Activated CD4-positive, alpha-beta T cell treated with anti-CD3 and anti-CD28 coated beads, Interleukin-2, amount 50 U/mL, for 16 hours (primary cell): ENCODE measurements at regions not wholly inside any gene's neighbourhood (a gene's known extent, or its start where the extent isn't known, plus 50 kb on each side); places are given as distances from the start of the nearest gene placed in this dataset.

Source experiments
- DNase-seq: peaks from one replicate; pipeline ENCODE4 v3.0.0-alpha.2; 2020

DNA sequence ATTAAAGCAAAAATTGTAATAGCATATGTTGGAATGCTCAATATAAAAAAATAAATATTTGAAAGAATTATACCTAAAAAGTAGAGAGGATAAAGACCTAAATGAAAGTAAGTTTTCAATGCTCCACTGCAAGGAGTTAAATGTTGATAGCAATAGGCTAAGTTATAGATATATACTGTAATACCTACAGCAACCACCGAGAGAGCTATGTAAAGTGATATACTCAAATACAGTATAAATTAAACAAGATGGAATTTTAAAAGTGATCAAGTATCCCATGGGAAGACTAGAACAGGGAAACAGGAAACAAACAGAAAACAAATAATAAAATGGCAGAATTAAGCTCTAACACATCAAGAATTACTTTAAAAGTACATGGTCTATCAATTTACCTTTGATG lies 73.9 kb downstream of the CASP3 start:
- no peak for DNase-seq

DNA sequence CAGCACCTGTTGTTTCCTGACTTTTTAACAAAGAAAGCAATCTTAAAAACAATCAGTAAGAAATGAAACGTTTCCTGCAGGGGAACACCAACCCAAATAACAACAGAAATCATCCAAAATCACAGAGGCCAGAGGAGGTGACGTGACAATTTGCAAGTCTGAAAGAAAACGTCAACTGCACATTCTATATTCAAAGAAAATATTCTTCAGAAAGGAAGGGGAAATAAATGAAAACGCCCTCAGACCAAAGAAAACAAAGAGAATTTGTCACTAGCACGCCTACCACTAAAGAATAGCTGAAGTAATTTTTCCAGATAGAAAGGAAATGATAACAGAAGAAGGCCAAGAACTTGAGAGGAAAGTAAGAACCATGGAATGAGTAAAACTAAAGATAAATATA lies 74.4 kb downstream of the CASP3 start:
- peak; percentile 18 for DNase-seq

DNA sequence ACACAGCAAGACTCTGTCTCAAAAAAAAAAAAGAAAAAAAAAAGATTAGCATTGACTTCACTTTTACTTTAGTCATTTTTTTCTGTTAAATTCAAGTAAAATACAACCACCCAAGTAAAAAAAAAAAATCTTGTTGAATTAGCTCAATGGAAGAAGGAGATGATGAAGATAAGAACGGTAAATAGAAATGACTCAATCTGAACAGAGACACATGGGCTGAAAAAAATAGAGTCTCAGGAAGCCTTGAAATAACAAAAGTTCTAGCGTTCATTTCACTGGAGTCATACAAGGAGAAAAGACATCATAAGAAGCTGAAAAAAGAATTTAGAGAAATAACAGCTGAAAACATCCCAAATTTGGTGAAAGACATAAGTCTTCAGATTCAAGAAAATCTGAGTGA lies 75.5 kb downstream of the CASP3 start:
- peak; percentile 38 for DNase-seq

DNA sequence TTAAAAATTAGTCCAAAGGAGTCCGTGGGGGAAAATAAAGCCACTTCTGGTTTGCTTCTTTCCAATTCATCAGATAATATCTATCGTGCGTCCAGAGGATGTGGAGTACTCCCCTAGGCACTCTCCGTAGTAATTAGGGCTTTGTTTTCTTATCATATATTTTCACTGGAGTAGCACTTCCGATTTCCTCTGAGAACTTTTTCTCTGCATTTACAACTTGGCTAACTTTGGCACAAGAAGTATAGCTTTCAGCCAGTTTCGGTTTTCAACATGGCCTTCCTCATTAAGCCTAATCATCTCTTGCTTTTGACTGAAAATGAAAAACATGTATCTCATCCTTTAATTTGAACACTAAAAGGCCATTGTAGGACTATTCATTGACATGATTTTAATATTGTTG lies 80.5 kb downstream of the CASP3 start:
- DNase-seq: no peak

DNA sequence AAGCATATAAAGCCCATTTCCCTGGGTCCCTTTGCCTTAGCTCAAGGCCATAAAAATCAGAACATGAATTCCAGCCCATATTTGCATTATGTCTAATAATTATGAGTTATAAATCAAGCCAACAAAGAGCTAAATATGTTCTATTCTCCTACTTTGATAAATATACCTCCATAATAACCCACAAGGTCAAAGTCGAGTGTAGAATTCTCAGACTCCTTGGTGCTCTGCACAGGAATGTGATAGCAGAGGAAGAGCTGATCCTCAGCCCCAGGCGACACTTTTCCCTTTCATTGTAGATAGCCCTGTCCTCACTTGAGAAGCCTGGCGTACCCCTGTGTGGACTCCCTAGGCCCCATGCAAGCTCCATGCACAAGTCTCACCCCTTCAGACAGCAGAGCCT lies 85.6 kb downstream of the CASP3 start:
- no peak for DNase-seq

DNA sequence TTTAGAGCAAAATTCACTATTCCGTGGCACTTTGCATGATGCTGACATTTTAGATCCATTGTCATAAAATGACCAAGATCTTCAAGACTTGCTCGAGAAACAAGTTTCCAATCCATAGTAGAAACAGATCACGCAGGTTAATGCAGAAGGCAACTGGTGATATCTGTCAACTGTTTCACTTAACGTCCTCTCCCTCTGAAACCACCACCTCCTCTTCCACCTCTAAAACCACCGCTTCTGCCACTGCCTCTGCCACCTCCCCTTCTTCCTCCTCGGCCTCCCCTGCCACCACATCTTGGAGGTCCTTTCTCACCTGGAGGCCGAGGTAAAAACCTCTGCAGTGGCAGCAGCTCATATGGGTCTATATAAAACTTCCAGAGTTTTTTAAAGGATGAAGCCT lies 84.6 kb upstream of the IRF2 start:
- no peak for DNase-seq

DNA sequence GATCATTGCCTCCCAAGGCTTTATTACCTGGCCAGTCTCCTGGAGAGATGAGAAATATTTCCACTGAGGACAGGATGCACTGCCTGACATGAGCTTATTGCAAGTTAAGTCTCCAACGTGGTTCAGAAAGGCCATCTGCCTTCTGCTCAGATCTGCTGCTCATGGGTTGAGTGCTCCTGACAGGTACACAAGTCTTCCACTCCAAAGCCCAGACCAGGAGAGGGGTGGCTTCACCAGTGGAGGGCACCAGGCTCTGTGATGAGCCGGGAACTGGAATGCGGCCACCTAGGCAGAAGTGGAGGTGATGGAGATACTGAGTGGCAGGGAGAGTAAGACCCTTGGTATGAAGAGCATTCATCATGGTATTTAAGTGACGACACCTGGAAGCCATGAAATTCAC lies 79.5 kb upstream of the IRF2 start:
- no peak for DNase-seq

DNA sequence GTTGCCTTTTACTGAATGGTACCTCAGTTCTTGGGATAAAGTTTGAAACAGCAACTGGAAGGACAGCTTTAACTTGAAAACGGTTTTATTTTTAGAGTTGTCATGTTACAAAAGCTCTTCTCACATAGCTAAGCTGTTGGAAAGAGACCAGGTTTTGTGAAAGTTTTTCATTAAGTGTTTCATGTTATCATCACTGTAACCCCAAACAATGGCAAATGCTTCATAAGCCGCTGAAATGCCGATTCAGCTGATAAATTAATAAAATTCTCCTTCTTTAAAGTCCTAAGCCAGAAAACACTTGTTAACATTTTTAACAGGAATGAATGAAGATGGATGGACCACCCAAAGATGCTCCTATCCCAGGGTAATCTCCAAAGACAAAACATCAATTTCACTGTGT lies 76.1 kb upstream of the IRF2 start:
- no peak for DNase-seq

DNA sequence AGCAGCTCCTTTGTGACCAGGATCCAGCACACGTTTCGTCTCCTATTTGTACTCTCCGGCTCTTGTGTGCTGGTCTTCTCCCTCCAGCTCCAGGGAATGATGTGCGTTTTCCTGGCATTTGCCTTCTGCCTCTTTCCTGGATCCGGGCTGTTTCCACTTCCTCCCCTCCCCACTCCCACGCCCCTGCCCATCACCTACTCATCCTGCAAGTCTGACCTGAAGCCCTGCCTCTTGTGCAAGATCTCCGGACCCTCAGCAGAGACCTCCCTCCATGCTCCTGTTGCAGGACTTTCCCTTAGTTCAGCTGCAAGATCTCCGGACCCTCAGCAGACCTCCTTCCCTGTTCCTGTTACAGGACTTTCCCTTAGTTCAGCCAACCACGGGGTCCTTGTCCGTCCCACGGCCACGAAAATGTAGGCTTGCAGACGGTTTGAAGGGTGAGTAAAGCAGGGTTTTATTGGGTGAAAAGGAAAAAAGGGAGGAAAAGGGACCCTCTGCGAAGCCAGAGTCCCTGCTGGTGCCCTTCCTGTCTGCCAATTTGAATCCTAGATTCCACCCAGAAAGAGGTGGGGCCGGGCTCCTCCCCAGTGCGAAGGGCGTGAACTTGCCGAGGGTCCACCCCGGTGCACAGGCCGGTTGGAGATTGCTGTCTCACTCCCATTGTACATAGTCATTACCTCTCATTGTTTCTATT lies 74.4 kb upstream of the IRF2 start:
- DNase-seq: no peak

DNA sequence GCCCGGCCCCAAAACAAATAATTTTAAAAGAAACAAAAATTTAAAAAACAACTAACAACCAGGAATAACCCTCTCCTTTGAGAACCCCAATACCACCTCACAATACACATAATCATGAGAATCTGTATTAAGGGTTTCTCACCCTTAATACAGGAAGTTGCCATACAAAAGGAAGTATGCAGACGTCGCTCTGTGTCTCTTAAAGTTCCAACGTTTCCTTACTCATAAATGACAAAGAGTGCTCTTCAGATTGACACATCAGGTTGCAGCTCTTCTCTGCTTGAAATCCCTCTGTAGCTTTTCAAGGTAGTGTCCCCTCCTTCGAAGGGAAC lies 73.9 kb upstream of the IRF2 start:
- DNase-seq: no peak

DNA sequence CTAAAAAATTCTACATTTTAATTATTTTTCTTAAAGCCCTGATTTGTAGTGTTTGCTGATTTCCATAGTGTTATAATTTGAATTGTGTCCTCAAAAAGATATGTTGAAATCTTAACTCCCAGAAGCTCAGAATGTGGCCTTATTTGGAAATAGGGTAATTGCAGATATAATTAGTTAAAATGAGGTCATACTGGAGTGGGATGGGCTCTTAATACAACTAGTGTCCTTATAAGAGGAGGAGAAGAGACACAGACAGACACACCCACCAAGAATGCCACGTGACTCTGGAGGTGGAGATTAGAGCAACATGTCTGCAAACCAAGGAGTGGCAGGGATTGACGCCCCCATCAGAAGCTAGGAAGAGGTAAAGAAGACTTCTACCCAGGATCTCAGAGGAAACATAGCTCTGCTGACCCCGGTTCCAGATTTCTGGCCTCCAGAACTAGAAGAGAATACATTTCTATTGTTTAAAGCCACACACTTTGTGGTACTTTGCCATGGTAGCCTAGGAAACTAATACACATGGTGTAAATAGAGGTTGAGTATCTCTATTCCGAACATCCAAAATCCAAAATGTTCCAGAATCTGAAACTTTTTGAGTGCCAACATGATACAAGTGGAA lies 70.5 kb upstream of the IRF2 start:
- no peak for DNase-seq

DNA sequence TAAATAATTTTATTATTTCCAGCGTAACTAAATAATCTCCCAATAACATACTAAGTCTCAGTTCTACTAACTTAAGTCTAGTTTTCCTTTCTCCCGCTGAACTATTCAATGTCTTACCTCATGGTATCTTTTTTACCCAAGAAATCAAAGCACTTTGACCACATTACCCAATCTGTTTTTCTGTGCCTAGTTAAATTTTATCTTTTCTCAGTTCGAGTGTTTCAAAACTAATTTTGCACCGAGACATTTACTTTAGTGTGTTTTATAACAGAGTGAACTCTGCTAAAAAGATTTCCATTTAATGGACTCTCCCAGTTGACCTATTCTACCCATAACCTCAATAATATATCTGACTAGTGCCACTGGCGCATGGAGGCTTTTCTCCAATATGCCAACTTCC lies 67.6 kb upstream of the IRF2 start:
- DNase-seq: no peak

DNA sequence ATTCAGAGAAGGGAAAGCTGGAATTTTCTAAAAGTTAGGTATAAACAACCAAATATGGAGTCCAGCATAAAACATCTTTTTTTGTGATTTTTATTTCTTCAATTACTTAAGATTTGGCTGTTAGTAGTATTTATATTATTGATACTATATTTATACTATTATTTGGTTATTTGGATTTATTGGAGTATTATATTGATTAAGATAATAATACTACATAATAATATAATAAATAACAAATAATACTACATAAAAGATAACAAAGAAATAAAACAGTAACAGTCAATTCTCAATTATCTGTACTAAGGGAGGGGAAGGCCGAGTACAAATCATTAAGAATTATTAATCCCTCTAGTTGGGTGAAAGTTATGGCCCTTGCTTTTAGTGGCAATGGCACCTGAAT lies 66.0 kb upstream of the IRF2 start:
- DNase-seq: no peak

DNA sequence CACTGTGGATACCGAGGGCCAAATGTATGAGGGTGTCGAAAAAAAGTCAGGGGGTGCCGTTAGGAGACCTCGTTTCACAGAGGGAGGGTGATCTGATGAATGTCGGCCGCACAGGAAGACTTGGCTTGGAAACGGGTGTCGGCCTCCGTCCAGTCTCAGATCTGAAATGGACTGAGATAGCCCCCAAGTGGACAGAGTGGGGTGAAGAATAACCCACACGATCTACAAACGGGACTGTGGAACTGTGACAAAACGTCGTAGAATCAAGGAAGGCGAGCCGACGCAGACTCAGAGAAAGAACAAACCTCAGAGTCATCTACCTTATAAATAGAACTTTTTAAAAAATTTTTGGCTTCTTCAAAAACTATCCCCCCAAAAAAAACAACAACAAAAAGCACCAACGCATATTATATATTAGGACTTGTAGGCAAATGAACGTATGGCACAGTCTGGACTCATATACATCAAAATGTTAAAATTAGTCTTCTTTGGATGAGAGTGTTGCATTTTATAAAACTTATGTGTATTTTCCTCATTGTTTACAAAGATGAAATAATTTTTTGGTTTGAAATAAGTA lies 63.8 kb upstream of the IRF2 start:
- peak; percentile 84 for DNase-seq

DNA sequence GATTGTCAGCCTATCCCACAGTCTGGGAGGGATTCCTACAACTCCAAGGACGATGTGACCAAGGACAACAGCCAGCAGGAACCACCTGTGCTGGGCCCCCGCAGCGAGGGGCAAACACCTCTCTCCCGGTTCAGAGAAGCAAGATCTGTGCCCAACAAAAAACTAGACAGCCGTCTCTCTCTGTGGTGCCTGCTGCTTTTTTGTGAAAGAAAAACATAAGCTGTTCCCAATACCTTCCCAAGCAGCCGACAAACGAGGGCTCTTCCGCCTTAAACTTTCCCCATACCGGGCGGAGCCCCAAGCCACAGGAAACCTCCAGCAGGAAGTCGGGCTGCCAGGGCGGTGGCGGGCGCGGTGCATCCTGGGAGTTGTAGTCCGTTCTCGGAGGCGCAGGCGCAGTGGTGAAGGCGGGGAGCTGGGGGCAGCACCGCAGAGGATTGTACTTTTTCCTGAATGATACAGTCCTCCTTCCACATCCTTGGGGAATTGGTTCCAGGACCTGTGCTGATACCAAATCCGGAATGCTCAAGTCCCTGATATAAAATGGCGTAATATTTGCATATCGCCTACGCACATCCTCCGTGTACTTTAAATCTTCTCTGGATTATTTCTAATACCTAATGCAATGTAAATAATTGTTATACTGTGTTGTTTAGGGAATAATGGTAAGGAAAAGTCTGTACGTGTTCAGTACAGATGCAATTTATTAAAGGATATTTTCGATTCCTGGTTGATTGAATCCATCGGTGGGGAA lies 63.1 kb upstream of the IRF2 start:
- peak; percentile 95 for DNase-seq

DNA sequence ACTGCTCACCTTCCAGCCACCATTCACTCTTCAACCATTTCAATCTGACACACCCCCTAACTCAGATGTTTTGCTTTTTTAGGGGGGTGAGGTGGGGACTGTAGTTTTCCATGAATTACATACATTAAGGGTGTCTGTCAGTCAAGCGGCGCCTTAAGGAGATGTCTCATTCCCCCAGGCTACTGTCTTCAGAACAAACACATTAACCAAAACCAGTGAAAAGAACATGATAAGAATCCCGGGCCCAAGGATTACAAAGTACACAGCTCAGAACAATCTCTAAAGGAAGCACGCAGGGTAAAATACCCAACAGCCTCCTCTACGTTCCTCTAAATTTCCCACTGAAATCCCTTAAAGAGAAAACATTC lies 62.5 kb upstream of the IRF2 start:
- no peak for DNase-seq

DNA sequence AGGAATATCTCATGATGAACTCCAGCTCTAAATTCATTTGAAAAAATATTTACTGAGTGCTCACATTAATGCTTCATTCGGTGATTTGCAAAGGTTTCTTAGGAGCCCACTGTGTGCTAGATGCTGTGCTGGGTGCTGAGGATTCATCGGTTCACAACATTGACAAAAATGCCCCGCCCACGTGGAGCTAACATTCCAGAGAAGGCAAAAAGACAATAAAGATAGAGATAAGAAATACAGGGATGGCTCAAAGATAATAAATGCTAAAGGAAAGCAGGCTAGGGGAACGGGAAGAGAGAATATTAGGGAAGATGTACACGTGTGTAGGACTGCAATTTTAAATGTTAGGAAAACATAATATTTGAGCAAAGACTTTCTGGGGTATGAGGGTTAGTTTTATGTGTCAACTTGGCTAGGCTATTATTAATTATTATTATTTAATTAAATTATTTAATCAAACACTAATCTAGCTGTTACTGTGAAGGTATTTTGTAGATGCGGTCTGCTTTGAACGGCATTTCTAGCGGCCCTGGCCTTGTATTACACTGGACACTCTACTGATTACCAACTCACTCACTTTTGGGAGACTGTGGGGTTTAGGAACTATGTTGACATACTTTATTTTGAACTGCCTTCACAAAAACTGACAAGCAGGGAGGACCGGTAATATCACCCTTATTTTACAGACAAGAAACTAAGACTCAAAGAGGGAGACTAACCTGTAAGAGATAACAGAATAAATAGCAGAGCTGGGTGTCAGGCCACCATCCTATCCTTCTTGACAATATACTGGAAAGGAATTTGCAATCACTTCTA lies 61.9 kb upstream of the IRF2 start:
- DNase-seq: no peak

DNA sequence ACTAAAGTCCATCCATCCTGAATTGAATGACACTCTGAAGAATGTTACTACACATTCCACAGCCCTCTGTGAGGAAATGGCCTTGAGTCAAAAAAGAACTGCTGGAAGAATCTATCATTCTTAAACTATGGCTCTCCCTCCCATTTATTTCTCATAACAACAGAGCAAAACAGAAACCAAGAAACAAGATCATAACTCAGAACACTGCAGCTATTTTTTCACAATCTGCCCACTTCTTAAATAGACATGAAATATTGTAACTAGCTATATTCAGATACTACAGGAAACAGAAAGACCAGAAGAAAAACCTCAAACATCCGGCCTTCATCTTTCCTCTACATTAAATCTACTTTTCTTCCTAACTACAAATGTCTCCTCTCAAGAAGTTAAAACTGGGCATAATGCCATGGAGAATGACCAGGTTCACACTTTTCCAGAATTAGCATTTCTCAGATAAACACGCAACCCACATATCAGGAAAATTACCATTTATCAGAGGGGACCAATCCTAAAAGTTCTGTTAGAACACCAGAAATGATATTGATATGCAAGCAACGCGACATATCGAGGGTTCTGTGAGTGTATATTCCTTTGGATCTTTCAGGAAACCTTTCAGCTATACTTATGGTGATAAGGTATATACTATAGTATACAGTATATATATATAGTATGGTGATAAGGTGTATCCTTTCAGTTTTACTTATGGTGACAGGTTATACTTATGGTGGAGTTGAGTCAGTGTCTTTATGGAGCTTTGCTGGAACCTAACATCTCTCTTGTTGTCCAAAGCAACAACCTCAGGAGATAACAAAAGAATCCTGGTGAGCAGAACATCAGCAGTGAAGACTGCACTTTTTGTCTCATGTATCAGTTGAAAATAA lies 60.4 kb upstream of the IRF2 start:
- peak; percentile 84 for DNase-seq

DNA sequence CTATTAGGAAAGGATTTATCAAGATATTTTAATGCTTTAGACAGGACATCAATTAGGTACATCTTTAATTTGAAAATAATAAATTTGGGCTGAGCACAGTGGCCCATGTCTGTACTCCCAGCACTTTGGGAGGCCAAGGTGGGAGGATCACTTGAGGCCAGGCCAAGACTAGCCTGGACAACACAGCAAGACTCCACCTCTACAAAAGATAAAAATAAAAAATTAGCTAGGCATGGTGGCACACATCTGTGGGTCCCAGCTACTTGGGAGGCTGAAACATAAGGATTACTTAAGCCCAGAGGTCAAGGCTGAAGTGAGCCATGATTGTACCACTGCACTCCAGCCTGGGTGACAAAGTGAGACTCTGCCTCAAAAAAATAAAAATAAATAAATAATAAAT lies 59.6 kb upstream of the IRF2 start:
- no peak for DNase-seq

DNA sequence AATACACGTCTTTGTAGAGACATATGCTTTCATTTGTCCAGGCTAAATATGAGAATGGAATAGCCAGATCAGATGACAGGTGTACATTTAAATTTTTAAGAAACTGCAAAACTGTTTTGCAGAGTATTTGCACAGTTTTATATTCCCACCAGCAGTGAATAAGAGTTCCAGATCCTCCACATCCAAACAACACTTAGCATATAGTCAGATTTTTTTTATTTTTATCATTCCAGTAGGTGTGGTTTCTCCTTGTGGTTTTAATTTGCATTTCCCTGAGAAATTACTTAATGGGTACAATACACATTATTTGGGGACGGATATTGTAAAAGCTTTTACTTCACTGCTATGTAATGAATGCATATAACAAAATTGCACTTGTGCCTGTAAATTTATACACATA lies 56.7 kb upstream of the IRF2 start:
- DNase-seq: no peak

DNA sequence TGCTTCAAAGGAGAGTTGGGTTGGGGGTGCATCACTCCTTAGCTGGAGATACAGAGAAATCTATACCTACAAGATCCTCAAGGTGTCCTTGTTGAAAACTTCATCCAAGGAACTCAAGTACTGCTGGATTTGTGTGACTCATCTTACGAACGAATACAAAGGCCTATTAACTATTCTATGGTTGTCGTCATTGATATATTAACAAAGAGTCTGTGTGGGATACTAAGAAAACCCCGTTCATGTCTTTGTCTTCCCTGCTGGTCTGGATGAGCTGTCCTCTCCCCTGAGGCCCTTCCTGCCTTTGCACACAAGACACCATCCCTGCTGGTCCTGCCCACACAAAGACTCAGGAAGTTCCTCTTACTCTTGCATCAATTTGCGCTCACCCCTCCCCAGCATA lies 54.9 kb upstream of the IRF2 start:
- no peak for DNase-seq

DNA sequence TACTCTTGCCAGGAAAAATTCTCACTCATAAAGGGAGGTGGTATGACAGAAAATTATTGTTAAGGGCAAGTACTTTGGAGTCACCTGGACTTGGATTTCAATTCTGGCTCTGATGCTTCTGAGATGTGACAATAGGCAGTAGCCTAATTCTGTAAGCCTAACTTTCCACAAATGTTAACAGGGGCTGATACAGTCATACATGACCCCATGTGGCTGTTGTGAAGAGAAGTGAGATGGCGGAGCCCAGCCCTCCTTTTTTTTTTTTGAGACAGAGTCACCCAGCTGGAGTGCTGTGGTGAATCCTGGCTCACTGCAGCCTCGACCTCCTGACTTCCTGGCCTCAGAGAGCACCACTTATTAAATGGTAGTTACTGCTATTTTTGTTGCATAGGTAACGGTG lies 54.4 kb upstream of the IRF2 start:
- DNase-seq: no peak
